HCT116 (cell line): ENCODE measurements at regions not wholly inside any gene's neighbourhood (a gene's known extent, or its start where the extent isn't known, plus 50 kb on each side); places are given as distances from the start of the nearest gene placed in this dataset.
A peak's percentile ranks its signal among the peaks of the same experiment; 100 is the strongest.

ENCODE experiments used
- ATAC-seq: fragments of 200-7000 bp; cut with Tn5 transposase; 2 replicates; pipeline ENCODE4 v1.9.1; 2020; ENCODE audit warnings: mild to moderate bottlenecking, moderate library complexity
- BruUV-seq: library from RNA; stranded (reverse); fragments of 400-500 nt; replicated peaks from 2 replicates; lab custom pipeline; 2021; lab: Mats Ljungman, UMichigan
- CTCF ChIA-PET: fragments of 300-600 bp; sonication (Branson Sonifier 250); formaldehyde crosslinking; loops from one replicate; lab custom pipeline; 2021; ENCODE audit warnings: antibody characterized with exemption; lab: Charles Lee
- POLR2A ChIA-PET: fragments of 300-600, 350-600 bp; sonication (Branson Sonifier 250); formaldehyde crosslinking; loops from one replicate; lab custom pipeline; 2021; ENCODE audit warnings: antibody characterized with exemption; lab: Charles Lee
- RAD21 ChIA-PET, 2 experiments: fragments of 300-600 bp; sonication (Branson Sonifier 250); formaldehyde crosslinking; loops; one replicate each; lab custom pipeline; 2023; ENCODE audit warnings: low total read pairs in 2 of 2; ENCODE audit not compliant: uncharacterized antibody in 2 of 2, unreplicated experiment in 2 of 2, low non-redundant PET in 1 of 2; lab: Charles Lee
- DNase-seq: peaks from one replicate; pipeline ENCODE4 v3.0.0-alpha.2; 2010; ENCODE audit warnings: low read depth, low spot score
- H2AFZ ChIP-seq: fragments of 200-600 bp; shearing (Covaris generic), sonication (generic); 2 replicates; pipeline ENCODE4 v1.6.1; 2017; ENCODE audit warnings: low read depth, mixed run types, mixed read lengths, antibody characterized with exemption, low read length; ENCODE audit not compliant: poor library complexity, severe bottlenecking
- H3K27ac ChIP-seq: 2 replicates; pipeline ENCODE4 v1.5.1; 2012; ENCODE audit warnings: low read depth, low read length
- H3K27me3 ChIP-seq: fragments of 200-600 bp; sonication (generic); 2 replicates; pipeline ENCODE4 v1.6.1; 2016; ENCODE audit warnings: mixed run types, low read length, mixed read lengths; ENCODE audit not compliant: insufficient read depth
- H3K36me3 ChIP-seq, 2 experiments: fragments of 200-500 bp in 1 of 2; fragments of 200-600 bp in 1 of 2; sonication (Bioruptor generic) in 1 of 2; sonication (generic) in 1 of 2; 2 replicates each; pipeline versions ENCODE4 v1.5.1 to v1.6.1; 2014 to 2016; ENCODE audit warnings: low read length in 2 of 2, inconsistent platforms in 1 of 2, mixed read lengths in 1 of 2, mixed run types in 1 of 2; ENCODE audit not compliant: insufficient read depth in 2 of 2, control insufficient read depth in 1 of 2
- H3K4me1 ChIP-seq, 2 experiments: fragments of 200-600 bp in 1 of 2; sonication (generic) in 1 of 2; 2 replicates each; pipeline versions ENCODE4 v1.5.1 to v1.6.1; 2012 to 2017; ENCODE audit warnings: low read length in 2 of 2, inconsistent platforms in 1 of 2, mild to moderate bottlenecking in 1 of 2, mixed read lengths in 1 of 2, mixed run types in 1 of 2, moderate library complexity in 1 of 2; ENCODE audit not compliant: insufficient read depth in 2 of 2, control insufficient read depth in 1 of 2
- H3K4me2 ChIP-seq: fragments of 200-600 bp; sonication (generic); 2 replicates; pipeline ENCODE4 v1.6.1; 2017; ENCODE audit warnings: mixed run types, low read length, mixed read lengths
- H3K4me3 ChIP-seq, 2 experiments: fragments of 200-600 bp in 1 of 2; sonication (generic) in 1 of 2; replicated peaks in 1 of 2; 2 replicates each; pipeline ENCODE4 v1.5.1; 2011 to 2016; ENCODE audit warnings: low read length in 2 of 2, control low read depth in 1 of 2, low read depth in 1 of 2, mild to moderate bottlenecking in 1 of 2, mixed read lengths in 1 of 2, mixed run types in 1 of 2
- H3K79me2 ChIP-seq: fragments of 200-600 bp; sonication (generic); 2 replicates; pipeline ENCODE4 v1.6.1; 2017; ENCODE audit warnings: mild to moderate bottlenecking, mixed run types, low read length, moderate library complexity, mixed read lengths; ENCODE audit not compliant: insufficient read depth
- H3K9ac ChIP-seq: fragments of 200-600 bp; sonication (generic); 2 replicates; pipeline ENCODE4 v1.6.1; 2016; ENCODE audit warnings: low read length, mixed read lengths
- H3K9me2 ChIP-seq: fragments of 200-600 bp; sonication (generic), shearing (Covaris generic); 2 replicates; pipeline ENCODE4 v1.6.1; 2017; ENCODE audit warnings: mixed run types, mild to moderate bottlenecking, moderate library complexity; ENCODE audit not compliant: insufficient read depth
- H3K9me3 ChIP-seq, 2 experiments: fragments of 200-500 bp in 1 of 2; fragments of 200-600 bp in 1 of 2; sonication (Bioruptor generic) in 1 of 2; sonication (generic) in 1 of 2; 2 replicates each; pipeline ENCODE4 v1.6.1; 2014 to 2017; ENCODE audit warnings: low read length in 2 of 2, mixed read lengths in 2 of 2, inconsistent platforms in 1 of 2, low read depth in 1 of 2, mild to moderate bottlenecking in 1 of 2, mixed run types in 1 of 2, moderate library complexity in 1 of 2; ENCODE audit not compliant: control insufficient read depth in 1 of 2, insufficient read depth in 1 of 2
- H4K20me1 ChIP-seq: fragments of 200-600 bp; sonication (generic), shearing (Covaris generic); 2 replicates; pipeline ENCODE4 v1.6.1; 2017; ENCODE audit warnings: mixed run types, mild to moderate bottlenecking, moderate library complexity; ENCODE audit not compliant: insufficient read depth
- CTCF ChIP-seq, 3 experiments: fragments of 200-600 bp in 1 of 3; sonication (generic) in 1 of 3; IDR thresholded peaks in 2 of 3; conservative IDR thresholded peaks in 1 of 3; 2 replicates each; pipeline ENCODE4 v1.5.1; 2012 to 2017; ENCODE audit warnings: low read depth in 2 of 3, low read length in 2 of 3, antibody characterized with exemption in 1 of 3, borderline replicate concordance in 1 of 3, control low read depth in 1 of 3, mild to moderate bottlenecking in 1 of 3, mixed read lengths in 1 of 3, mixed run types in 1 of 3, moderate library complexity in 1 of 3; ENCODE audit not compliant: insufficient read depth in 1 of 3
- EGR1 ChIP-seq: IDR thresholded peaks from 2 replicates; pipeline ENCODE4 v1.6.1; 2012; ENCODE audit warnings: low read depth
- EZH2 ChIP-seq: fragments of 200-600 bp; sonication (generic); IDR thresholded peaks from 2 replicates; pipeline ENCODE4 v1.6.1; 2017; ENCODE audit warnings: antibody characterized with exemption, mixed run types
- EZH2phosphoT487 ChIP-seq: fragments of 200-600 bp; IDR thresholded peaks from 2 replicates; pipeline ENCODE4 v1.6.1; 2018; ENCODE audit warnings: antibody characterized with exemption, borderline replicate concordance
- FOSL1 ChIP-seq: IDR thresholded peaks from 2 replicates; pipeline ENCODE4 v1.6.1; 2012; ENCODE audit warnings: low read depth
- POLR2A ChIP-seq: IDR thresholded peaks from 2 replicates; pipeline ENCODE4 v1.7.0; 2011; ENCODE audit warnings: borderline replicate concordance; ENCODE audit not compliant: insufficient read depth, insufficient read length; ENCODE audit errors: extremely low read depth
- POLR2AphosphoS5 ChIP-seq: IDR thresholded peaks from 2 replicates; pipeline ENCODE4 v1.6.1; 2011; ENCODE audit warnings: mild to moderate bottlenecking, low read depth, low read length, moderate library complexity
- RAD21 ChIP-seq: IDR thresholded peaks from 2 replicates; pipeline ENCODE4 v1.6.1; 2012; ENCODE audit warnings: low read depth, mild to moderate bottlenecking
- REST ChIP-seq: IDR thresholded peaks from 2 replicates; pipeline ENCODE4 v1.6.1; 2012; ENCODE audit warnings: low read depth
- SIN3A ChIP-seq: IDR thresholded peaks from 2 replicates; pipeline ENCODE4 v1.6.1; 2012; ENCODE audit warnings: low read depth
- SP1 ChIP-seq: IDR thresholded peaks from 2 replicates; pipeline ENCODE4 v1.6.1; 2012; ENCODE audit warnings: low read depth
- SRF ChIP-seq: IDR thresholded peaks from 2 replicates; pipeline ENCODE4 v1.6.1; 2012; ENCODE audit warnings: low read depth
- TCF7L2 ChIP-seq: IDR thresholded peaks from 2 replicates; pipeline ENCODE4 v1.7.0; 2011; ENCODE audit warnings: borderline replicate concordance, inconsistent platforms; ENCODE audit not compliant: insufficient read depth, insufficient read length; ENCODE audit errors: extremely low read depth
- YY1 ChIP-seq: IDR thresholded peaks from 2 replicates; pipeline ENCODE4 v1.6.1; 2011; ENCODE audit warnings: low read length, low read depth, moderate library complexity, mild to moderate bottlenecking; ENCODE audit not compliant: insufficient replicate concordance; ENCODE audit errors: extremely low read depth
- ZFX ChIP-seq: fragments of 450-650 bp; IDR thresholded peaks from 2 replicates; pipeline ENCODE4 v1.6.1; 2017
- intact Hi-C: fragments of 100-400 bp; cut with micrococcal nuclease; formaldehyde crosslinking; loops from 2 replicates; pipeline ENCODE4 v1.10.0; 2022
- TF ChIP-seq, protein P1 (sequence below): IDR thresholded peaks from 2 replicates; pipeline ENCODE4 v1.6.1; 2012
- TF ChIP-seq, protein P2 (sequence below): IDR thresholded peaks from 2 replicates; pipeline ENCODE4 v1.6.1; 2012

DNA sequence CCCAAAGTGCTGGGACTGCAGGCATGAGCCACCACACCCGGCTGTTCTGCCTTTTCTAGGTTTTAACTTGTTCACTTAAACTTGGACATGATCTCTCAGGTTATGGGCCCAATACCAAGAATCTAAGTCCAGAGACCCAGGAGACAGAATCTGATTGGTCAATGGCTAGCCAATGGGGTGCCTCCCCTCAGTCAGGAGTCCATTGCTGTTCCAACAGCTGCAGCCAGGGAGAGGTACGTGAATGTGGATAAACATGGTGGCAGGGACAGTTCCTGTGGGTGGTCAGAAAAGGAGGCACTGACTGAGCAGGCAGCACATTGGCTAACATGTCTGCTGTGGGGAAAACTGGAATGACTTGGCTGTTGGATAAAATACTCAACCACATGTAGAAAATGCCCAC lies 140.3 kb downstream of the RPLP1 start:
- H3K9me2 ChIP-seq = no peaks in the 10 kb centered on the region
- H3K9me3 ChIP-seq = no peaks in the 10 kb centered on the region
- no peak overlapping the region for H3K9ac ChIP-seq
- ChIA-PET POLR2A (no interaction called here), RAD21 (no interaction called here), CTCF (no interaction called here)
- H3K4me1 ChIP-seq = peaks cover 6 to 7% of the 10 kb centered on the region in 2 experiments; a peak in 1 of 4 replicates
- no peak overlapping the region for H3K4me2 ChIP-seq
- no peak overlapping the region for H3K27ac ChIP-seq
- BruUV-seq = no TSS peak
- H3K27me3 ChIP-seq = peaks cover 13% of the 10 kb centered on the region; the same call in 1 of the 2 replicates
- no peaks in the 10 kb centered on the region for H4K20me1 ChIP-seq
- no peak overlapping the region for H3K4me3 ChIP-seq
- no peak for ATAC-seq
- intact Hi-C loops = no loop called here
- no peak overlapping the region for H2AFZ ChIP-seq
- TF ChIP-seq CTCF (IDR thresholded peaks at IDR 0.05 in 2 of 3, conservative IDR thresholded peaks at IDR 0.05 in 1 of 3; ENCODE audit: borderline replicate concordance in 1 of 3, insufficient read depth in 1 of 3, low read depth in 2 of 3, low read length in 2 of 3) (peak in 2 of 3 experiments; percentile 9 to 19; a peak in 3 of 6 replicates), TCF7L2 (no peak), ZFX (no peak), RAD21 (no peak)
- no peak for DNase-seq
- no peaks in the 10 kb centered on the region for H3K36me3 ChIP-seq
- no peaks in the 10 kb centered on the region for H3K79me2 ChIP-seq

GRCh38 chr15:69593488-69593887 lies 140.9 kb downstream of the RPLP1 start:
- Histone ChIP-seq H3K4me3 (no peak overlapping the region), H3K27me3 (peaks cover 16% of the 10 kb centered on the region; the same call in 1 of the 2 replicates), H2AFZ (no peak overlapping the region), H4K20me1 (no peaks in the 10 kb centered on the region), H3K36me3 (no peaks in the 10 kb centered on the region), H3K4me2 (no peak overlapping the region), H3K9me2 (no peaks in the 10 kb centered on the region), H3K9ac (no peak overlapping the region), H3K27ac (no peak overlapping the region), H3K9me3 (no peaks in the 10 kb centered on the region), H3K4me1 (peaks cover 6 to 7% of the 10 kb centered on the region in 2 experiments; a peak in 1 of 4 replicates), H3K79me2 (no peaks in the 10 kb centered on the region)
- no peak for ATAC-seq
- RAD21 ChIA-PET = no interaction called here
- POLR2A ChIA-PET = no interaction called here
- BruUV-seq = no TSS peak
- no peak for DNase-seq
- CTCF ChIA-PET = no interaction called here
- intact Hi-C loops = no loop called here
- no peak for TF ChIP-seq EGR1
- no peak for TF ChIP-seq FOSL1
- no peak for TF ChIP-seq SP1
- TF ChIP-seq RAD21 = no peak
- no peak for TF ChIP-seq REST
- TF ChIP-seq YY1 = no peak
- TF ChIP-seq SIN3A = no peak
- TF ChIP-seq SRF = no peak
- TF ChIP-seq, protein P1, sequence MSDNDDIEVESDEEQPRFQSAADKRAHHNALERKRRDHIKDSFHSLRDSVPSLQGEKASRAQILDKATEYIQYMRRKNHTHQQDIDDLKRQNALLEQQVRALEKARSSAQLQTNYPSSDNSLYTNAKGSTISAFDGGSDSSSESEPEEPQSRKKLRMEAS = no peak
- TF ChIP-seq EZH2 = no peak
- no peak for TF ChIP-seq EZH2phosphoT487
- TF ChIP-seq POLR2AphosphoS5 = no peak
- no peak for TF ChIP-seq POLR2A
- TF ChIP-seq, protein P2, sequence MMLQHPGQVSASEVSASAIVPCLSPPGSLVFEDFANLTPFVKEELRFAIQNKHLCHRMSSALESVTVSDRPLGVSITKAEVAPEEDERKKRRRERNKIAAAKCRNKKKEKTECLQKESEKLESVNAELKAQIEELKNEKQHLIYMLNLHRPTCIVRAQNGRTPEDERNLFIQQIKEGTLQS = no peak
